ENCODE measurements at regions not wholly inside any gene's neighbourhood (a gene's known extent, or its start where the extent isn't known, plus 50 kb on each side); places are given as distances from the start of the nearest gene placed in this dataset.

DNA sequence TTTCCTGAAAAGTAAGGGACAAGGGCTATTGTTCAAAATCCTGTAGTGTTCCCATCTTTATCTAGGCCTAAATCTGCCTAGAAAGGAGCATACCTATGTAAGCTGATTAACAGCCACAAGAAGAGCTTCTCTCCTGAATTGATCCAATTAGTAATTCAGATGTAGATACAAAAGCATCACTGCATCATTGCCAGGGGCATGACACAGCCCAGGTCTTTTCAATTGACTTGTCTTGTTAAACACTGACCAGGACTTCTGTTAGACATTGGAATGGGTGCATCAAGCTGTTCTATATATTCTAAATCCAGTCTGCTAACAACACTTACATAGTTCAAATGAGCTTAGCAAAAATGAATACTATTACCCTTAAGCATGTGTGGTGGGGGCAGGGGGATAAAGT, 589.2 kb downstream of the INHBA start:
- TF ChIP-seq, protein P1, sequence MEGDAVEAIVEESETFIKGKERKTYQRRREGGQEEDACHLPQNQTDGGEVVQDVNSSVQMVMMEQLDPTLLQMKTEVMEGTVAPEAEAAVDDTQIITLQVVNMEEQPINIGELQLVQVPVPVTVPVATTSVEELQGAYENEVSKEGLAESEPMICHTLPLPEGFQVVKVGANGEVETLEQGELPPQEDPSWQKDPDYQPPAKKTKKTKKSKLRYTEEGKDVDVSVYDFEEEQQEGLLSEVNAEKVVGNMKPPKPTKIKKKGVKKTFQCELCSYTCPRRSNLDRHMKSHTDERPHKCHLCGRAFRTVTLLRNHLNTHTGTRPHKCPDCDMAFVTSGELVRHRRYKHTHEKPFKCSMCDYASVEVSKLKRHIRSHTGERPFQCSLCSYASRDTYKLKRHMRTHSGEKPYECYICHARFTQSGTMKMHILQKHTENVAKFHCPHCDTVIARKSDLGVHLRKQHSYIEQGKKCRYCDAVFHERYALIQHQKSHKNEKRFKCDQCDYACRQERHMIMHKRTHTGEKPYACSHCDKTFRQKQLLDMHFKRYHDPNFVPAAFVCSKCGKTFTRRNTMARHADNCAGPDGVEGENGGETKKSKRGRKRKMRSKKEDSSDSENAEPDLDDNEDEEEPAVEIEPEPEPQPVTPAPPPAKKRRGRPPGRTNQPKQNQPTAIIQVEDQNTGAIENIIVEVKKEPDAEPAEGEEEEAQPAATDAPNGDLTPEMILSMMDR (IDR thresholded peaks at IDR 0.05), result no peak
- no peak for TF ChIP-seq POLR2A (IDR thresholded peaks at IDR 0.05)
